Testis (tissue), 2 donors: ENCODE measurements at regions not wholly inside any gene's neighbourhood (a gene's known extent, or its start where the extent isn't known, plus 50 kb on each side); places are given as distances from the start of the nearest gene placed in this dataset.

ENCODE experiments used
- CTCF ChIP-seq, 3 experiments: fragments of 450-650 bp in 2 of 3; fragments of 200-600 bp in 1 of 3; sonication (generic) in 1 of 3; IDR thresholded peaks; one replicate each; pipeline ENCODE4 v1.5.1; 2016 to 2019; ENCODE audit warnings: antibody characterized with exemption in 3 of 3, mild to moderate bottlenecking in 2 of 3, moderate library complexity in 1 of 3
- POLR2A ChIP-seq: fragments of 450-650 bp; IDR thresholded peaks from one replicate; pipeline ENCODE4 v1.6.1; 2017; ENCODE audit warnings: antibody characterized with exemption, mild to moderate bottlenecking, moderate library complexity

GRCh38 chr15:95989392-95989791, 341.1 kb upstream of the NR2F2 start:
- TF ChIP-seq CTCF (IDR thresholded peaks at IDR 0.05) (no peak), POLR2A (no peak)
